ENCODE measurements at regions not wholly inside any gene's neighbourhood (a gene's known extent, or its start where the extent isn't known, plus 50 kb on each side); places are given as distances from the start of the nearest gene placed in this dataset.

DNA sequence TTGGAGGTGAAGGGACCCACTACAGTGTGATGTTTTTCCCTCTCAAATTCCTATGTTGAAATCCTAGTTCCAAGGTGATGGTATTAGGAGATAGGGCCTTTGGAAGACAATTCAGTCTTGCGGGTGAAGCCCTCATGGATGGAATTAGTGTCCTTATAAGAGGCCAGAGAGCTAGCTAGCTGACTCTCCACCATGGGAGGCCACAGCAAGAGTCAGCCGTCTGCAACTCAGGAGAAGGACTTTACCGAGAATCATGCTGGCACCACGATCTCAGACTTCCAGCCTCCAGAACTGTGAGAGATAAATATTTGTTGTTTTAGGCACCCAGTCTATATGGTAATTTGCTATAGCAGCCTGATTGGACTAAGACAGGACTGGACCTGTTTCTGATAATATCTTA, 461.4 kb downstream of the TSN start:
- TF ChIP-seq, protein P1, sequence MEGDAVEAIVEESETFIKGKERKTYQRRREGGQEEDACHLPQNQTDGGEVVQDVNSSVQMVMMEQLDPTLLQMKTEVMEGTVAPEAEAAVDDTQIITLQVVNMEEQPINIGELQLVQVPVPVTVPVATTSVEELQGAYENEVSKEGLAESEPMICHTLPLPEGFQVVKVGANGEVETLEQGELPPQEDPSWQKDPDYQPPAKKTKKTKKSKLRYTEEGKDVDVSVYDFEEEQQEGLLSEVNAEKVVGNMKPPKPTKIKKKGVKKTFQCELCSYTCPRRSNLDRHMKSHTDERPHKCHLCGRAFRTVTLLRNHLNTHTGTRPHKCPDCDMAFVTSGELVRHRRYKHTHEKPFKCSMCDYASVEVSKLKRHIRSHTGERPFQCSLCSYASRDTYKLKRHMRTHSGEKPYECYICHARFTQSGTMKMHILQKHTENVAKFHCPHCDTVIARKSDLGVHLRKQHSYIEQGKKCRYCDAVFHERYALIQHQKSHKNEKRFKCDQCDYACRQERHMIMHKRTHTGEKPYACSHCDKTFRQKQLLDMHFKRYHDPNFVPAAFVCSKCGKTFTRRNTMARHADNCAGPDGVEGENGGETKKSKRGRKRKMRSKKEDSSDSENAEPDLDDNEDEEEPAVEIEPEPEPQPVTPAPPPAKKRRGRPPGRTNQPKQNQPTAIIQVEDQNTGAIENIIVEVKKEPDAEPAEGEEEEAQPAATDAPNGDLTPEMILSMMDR (IDR thresholded peaks at IDR 0.05; ENCODE audit: low read depth, low read length) = no peak
- no peak for TF ChIP-seq POLR2A (IDR thresholded peaks at IDR 0.05; ENCODE audit: extremely low read depth, insufficient read length)
